Brain microvascular endothelial cell (primary cell): ENCODE measurements at regions not wholly inside any gene's neighbourhood (a gene's known extent, or its start where the extent isn't known, plus 50 kb on each side); places are given as distances from the start of the nearest gene placed in this dataset.

Experiments used
- DNase-seq: peaks from one replicate; pipeline ENCODE4 v3.0.0-alpha.2; 2020
- H3K27ac ChIP-seq: fragments of 250-450 bp; sonication (Bioruptor Pico); 2 replicates; pipeline ENCODE4 v1.5.1; 2020; ENCODE audit warnings: mild to moderate bottlenecking, moderate library complexity
- H3K27me3 ChIP-seq: fragments of 250-450 bp; sonication (Bioruptor Pico); replicated peaks from 2 replicates; pipeline ENCODE4 v1.5.1; 2020; ENCODE audit warnings: mild to moderate bottlenecking
- H3K36me3 ChIP-seq: fragments of 250-450 bp; sonication (Bioruptor Pico); replicated peaks from 2 replicates; pipeline ENCODE4 v1.5.1; 2020; ENCODE audit warnings: mild to moderate bottlenecking
- H3K4me3 ChIP-seq: 2 replicates; pipeline ENCODE4 v1.5.1; 2011; ENCODE audit warnings: low read depth, mild to moderate bottlenecking, control low read depth, low read length, moderate library complexity
- in situ Hi-C: cut with HindIII; loops from 2 replicates; pipeline ENCODE4 v1.10.0; 2017; ENCODE audit warnings: low sequenced_read_pairs, low pct_ligation_motif_present
- TF ChIP-seq, protein P1 (sequence below): IDR thresholded peaks from 2 replicates; pipeline ENCODE4 v1.5.1; 2011; ENCODE audit warnings: low read depth, mild to moderate bottlenecking, moderate library complexity, low read length, control low read depth, inconsistent platforms; ENCODE audit errors: missing control alignments

- TF ChIP-seq, protein P1, sequence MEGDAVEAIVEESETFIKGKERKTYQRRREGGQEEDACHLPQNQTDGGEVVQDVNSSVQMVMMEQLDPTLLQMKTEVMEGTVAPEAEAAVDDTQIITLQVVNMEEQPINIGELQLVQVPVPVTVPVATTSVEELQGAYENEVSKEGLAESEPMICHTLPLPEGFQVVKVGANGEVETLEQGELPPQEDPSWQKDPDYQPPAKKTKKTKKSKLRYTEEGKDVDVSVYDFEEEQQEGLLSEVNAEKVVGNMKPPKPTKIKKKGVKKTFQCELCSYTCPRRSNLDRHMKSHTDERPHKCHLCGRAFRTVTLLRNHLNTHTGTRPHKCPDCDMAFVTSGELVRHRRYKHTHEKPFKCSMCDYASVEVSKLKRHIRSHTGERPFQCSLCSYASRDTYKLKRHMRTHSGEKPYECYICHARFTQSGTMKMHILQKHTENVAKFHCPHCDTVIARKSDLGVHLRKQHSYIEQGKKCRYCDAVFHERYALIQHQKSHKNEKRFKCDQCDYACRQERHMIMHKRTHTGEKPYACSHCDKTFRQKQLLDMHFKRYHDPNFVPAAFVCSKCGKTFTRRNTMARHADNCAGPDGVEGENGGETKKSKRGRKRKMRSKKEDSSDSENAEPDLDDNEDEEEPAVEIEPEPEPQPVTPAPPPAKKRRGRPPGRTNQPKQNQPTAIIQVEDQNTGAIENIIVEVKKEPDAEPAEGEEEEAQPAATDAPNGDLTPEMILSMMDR = no peak
- in situ Hi-C loops = no loop called here
- no peak overlapping the region for H3K27ac ChIP-seq
- H3K27me3 ChIP-seq = no peaks in the 10 kb centered on the region
- no peak for DNase-seq
- H3K4me3 ChIP-seq = no peak overlapping the region
- no peaks in the 10 kb centered on the region for H3K36me3 ChIP-seq
Observed at GRCh38 chr14:65329481-65329880, 83.0 kb upstream of the FUT8 start.

- no peak overlapping the region for H3K27ac ChIP-seq
- H3K27me3 ChIP-seq = no peaks in the 10 kb centered on the region
- H3K36me3 ChIP-seq = no peaks in the 10 kb centered on the region
- in situ Hi-C loops = no loop called here
- H3K4me3 ChIP-seq = no peak overlapping the region
- no peak for DNase-seq
- TF ChIP-seq, protein P1 = no peak
Observed at GRCh38 chr14:65329911-65330310, 82.6 kb upstream of the FUT8 start.

DNA sequence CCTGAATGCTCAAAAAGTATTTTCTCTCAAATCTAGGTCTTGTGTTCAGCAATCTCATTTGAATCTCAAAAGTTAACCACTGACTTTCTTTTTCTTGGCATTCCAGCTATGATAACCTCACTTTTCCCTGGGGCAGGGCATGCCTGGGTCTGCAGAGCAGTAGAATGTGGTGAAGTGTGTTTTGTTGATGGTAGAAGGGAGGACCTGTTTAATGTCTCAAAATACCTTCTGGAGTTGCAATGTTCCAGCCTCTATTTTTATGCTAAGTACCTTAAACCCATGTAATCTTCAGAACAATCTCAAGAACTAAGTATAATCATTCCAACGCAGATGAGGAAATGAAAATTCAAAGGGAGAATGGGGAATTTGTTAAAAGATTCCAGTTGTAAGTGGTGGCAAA lies 82.1 kb upstream of the FUT8 start:
- TF ChIP-seq, protein P1 = no peak
- Histone ChIP-seq H3K4me3 (no peak overlapping the region), H3K27me3 (no peaks in the 10 kb centered on the region), H3K36me3 (no peaks in the 10 kb centered on the region), H3K27ac (no peak overlapping the region)
- in situ Hi-C loops = no loop called here
- DNase-seq = no peak

GRCh38 chr14:65331652-65332051 lies 80.9 kb upstream of the FUT8 start:
- DNase-seq = no peak
- Histone ChIP-seq H3K4me3 (no peak overlapping the region), H3K27me3 (no peaks in the 10 kb centered on the region), H3K36me3 (no peaks in the 10 kb centered on the region), H3K27ac (no peak overlapping the region)
- TF ChIP-seq, protein P1 = no peak
- in situ Hi-C loops = no loop called here

DNA sequence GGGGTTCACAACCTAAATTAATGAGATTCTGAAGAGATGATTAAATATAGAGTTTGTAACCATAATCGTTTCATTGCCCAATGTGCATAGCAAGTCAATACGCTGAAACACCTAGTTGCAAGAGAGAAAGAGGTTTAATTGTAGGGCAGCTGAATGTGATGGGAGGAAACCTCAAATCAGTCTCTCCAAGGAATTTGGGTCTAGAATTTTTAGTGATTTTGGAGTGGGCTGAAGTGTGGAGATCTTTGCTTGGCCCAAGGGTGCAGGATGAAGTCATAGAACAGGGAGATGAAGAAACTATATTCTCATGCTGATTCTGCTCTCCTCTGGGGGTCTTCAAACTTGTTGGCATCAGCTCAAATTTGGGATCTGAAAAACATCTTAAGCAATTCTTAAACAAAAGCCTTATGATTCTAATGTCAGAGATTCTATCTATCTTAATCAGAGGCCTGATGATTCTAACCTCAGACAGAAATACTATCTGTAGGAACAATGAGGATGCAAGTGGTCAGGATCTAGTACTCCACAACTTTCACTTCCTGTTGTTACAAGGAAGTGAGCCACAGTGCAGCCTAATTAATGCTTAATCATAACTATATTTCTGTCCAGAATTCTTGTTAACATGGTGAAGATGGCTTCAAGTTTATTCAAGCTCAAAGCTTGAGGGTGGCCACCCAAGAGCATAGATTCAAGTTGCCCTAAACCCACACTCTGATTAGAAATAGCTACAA lies 80.2 kb upstream of the FUT8 start:
- in situ Hi-C loops = no loop called here
- DNase-seq = no peak
- TF ChIP-seq, protein P1 = no peak
- Histone ChIP-seq H3K36me3 (no peaks in the 10 kb centered on the region), H3K27ac (no peak overlapping the region), H3K4me3 (no peak overlapping the region), H3K27me3 (no peaks in the 10 kb centered on the region)
